Testis (tissue), 2 donors: ENCODE measurements at regions not wholly inside any gene's neighbourhood (a gene's known extent, or its start where the extent isn't known, plus 50 kb on each side); places are given as distances from the start of the nearest gene placed in this dataset.
"Not testable (repeated sequence)": the region's sequence is repeated elsewhere in the genome, so short reads cannot be mapped to it uniquely, and the experiment has no call there.

Experiments
- DNase-seq: peaks from one replicate; pipeline ENCODE4 v3.0.0-alpha.2; 2019
- H3K27ac ChIP-seq, 2 donors: fragments of 200-600 bp; sonication (generic); one replicate each; pipeline ENCODE4 v1.5.1; 2019
- H3K27me3 ChIP-seq: fragments of 200-600 bp; sonication (generic); one replicate; pipeline ENCODE4 v1.5.1; 2019
- H3K36me3 ChIP-seq: fragments of 200-600 bp; sonication (generic); one replicate; pipeline ENCODE4 v1.5.1; 2017; ENCODE audit warnings: low read depth; ENCODE audit errors: missing control alignments
- H3K4me1 ChIP-seq: fragments of 200-600 bp; sonication (generic); one replicate; pipeline ENCODE4 v1.5.1; 2019
- H3K4me3 ChIP-seq, 2 donors: fragments of 200-600 bp; sonication (generic); one replicate each; pipeline ENCODE4 v1.5.1; 2017 to 2019
- H3K9me3 ChIP-seq: fragments of 200-600 bp; sonication (generic); one replicate; pipeline ENCODE4 v1.5.1; 2017
- CTCF ChIP-seq, 3 experiments: fragments of 450-650 bp in 2 of 3; fragments of 200-600 bp in 1 of 3; sonication (generic) in 1 of 3; IDR thresholded peaks; one replicate each; pipeline ENCODE4 v1.5.1; 2016 to 2019; ENCODE audit warnings: antibody characterized with exemption in 3 of 3, mild to moderate bottlenecking in 2 of 3, moderate library complexity in 1 of 3
- POLR2A ChIP-seq: fragments of 450-650 bp; IDR thresholded peaks from one replicate; pipeline ENCODE4 v1.6.1; 2017; ENCODE audit warnings: antibody characterized with exemption, mild to moderate bottlenecking, moderate library complexity
- WGBS, 2 donors: methylation state at CpG; one replicate each; pipeline ENCODE4 v1.1.5; 2018; 5-methylcytosine and 5-hydroxymethylcytosine counted together
- intact Hi-C: fragments of 100-400 bp; cut with DNase I; formaldehyde crosslinking; loops from one replicate; pipeline ENCODE4 v1.15.1; 2023; ENCODE audit warnings: low total_unique reads

GRCh38 chr11:133649040-133649439 is 116.7 kb upstream of the OPCML start:
- no peak for DNase-seq
- Histone ChIP-seq H3K36me3 (no peaks in the 10 kb centered on the region), H3K4me1 (no peaks in the 10 kb centered on the region), H3K9me3 (no peaks in the 10 kb centered on the region), H3K4me3 (no peak overlapping the region), H3K27ac (no peak overlapping the region), H3K27me3 (no peaks in the 10 kb centered on the region)
- TF ChIP-seq CTCF (IDR thresholded peaks at IDR 0.05) (no peak), POLR2A (no peak)
- intact Hi-C loops, result no loop called here
- WGBS, 2 donors, result 84 to 91% methylated on average over 16 of the region's 16 CpGs

- H3K4me3 ChIP-seq, result no peak overlapping the region
- H3K27ac ChIP-seq, result no peak overlapping the region
- no peak for TF ChIP-seq CTCF (IDR thresholded peaks at IDR 0.05)
- no peak for TF ChIP-seq POLR2A
- 80 to 85% methylated on average over 2 of the region's 2 CpGs for WGBS, 2 donors
- no peaks in the 10 kb centered on the region for H3K9me3 ChIP-seq
- H3K27me3 ChIP-seq, result no peaks in the 10 kb centered on the region
- no peak for DNase-seq
- intact Hi-C loops, result no loop called here
- no peaks in the 10 kb centered on the region for H3K4me1 ChIP-seq
- H3K36me3 ChIP-seq, result no peaks in the 10 kb centered on the region
Measured at GRCh38 chr11:133639408-133639807, 107.1 kb upstream of the OPCML start.

GRCh38 chr11:133638921-133639320 is 106.6 kb upstream of the OPCML start:
- 86 to 96% methylated on average over 5 of the region's 5 CpGs for WGBS, 2 donors
- Histone ChIP-seq H3K36me3 (no peaks in the 10 kb centered on the region), H3K27me3 (no peaks in the 10 kb centered on the region), H3K4me1 (no peaks in the 10 kb centered on the region), H3K27ac (no peak overlapping the region), H3K4me3 (no peak overlapping the region), H3K9me3 (no peaks in the 10 kb centered on the region)
- intact Hi-C loops, result no loop called here
- no peak for TF ChIP-seq CTCF (IDR thresholded peaks at IDR 0.05)
- no peak for TF ChIP-seq POLR2A
- no peak for DNase-seq

GRCh38 chr11:133636711-133637355 is 104.5 kb upstream of the OPCML start:
- H3K4me1 ChIP-seq, result no peaks in the 10 kb centered on the region
- H3K27ac ChIP-seq, result no peak overlapping the region
- H3K4me3 ChIP-seq, result no peak overlapping the region
- H3K9me3 ChIP-seq, result no peaks in the 10 kb centered on the region
- WGBS, 2 donors, result 58 to 68% methylated on average over 18 of the region's 18 CpGs
- H3K27me3 ChIP-seq, result no peaks in the 10 kb centered on the region
- no peak for DNase-seq
- no peak for TF ChIP-seq POLR2A
- no peak for TF ChIP-seq CTCF (IDR thresholded peaks at IDR 0.05)
- intact Hi-C loops, result no loop called here
- H3K36me3 ChIP-seq, result no peaks in the 10 kb centered on the region

GRCh38 chr11:133635244-133635739 is 103.0 kb upstream of the OPCML start:
- no peak for DNase-seq
- Histone ChIP-seq H3K4me1 (no peaks in the 10 kb centered on the region), H3K4me3 (no peak overlapping the region), H3K27me3 (no peaks in the 10 kb centered on the region), H3K36me3 (no peaks in the 10 kb centered on the region), H3K27ac (no peak overlapping the region), H3K9me3 (no peaks in the 10 kb centered on the region)
- intact Hi-C loops, result no loop called here
- WGBS, 2 donors, result 75 to 82% methylated on average over 3 of the region's 3 CpGs
- TF ChIP-seq CTCF (IDR thresholded peaks at IDR 0.05), result no peak
- TF ChIP-seq POLR2A, result no peak

- H3K27me3 ChIP-seq, result not testable (repeated sequence)
Measured at GRCh38 chr11:133628371-133628770, 96.1 kb upstream of the OPCML start.

More at GRCh38 chr11:133628371-133628770, 96.1 kb upstream of the OPCML start:
- WGBS, 2 donors, result 65 to 67% methylated on average over 11 of the region's 11 CpGs
- H3K9me3 ChIP-seq, H3K36me3 ChIP-seq, H3K4me1 ChIP-seq, DNase-seq, H3K4me3 ChIP-seq, H3K27ac ChIP-seq, intact Hi-C loops: not testable (repeated sequence)
